ENCODE measurements at regions not wholly inside any gene's neighbourhood (a gene's known extent, or its start where the extent isn't known, plus 50 kb on each side); places are given as distances from the start of the nearest gene placed in this dataset.

DNA sequence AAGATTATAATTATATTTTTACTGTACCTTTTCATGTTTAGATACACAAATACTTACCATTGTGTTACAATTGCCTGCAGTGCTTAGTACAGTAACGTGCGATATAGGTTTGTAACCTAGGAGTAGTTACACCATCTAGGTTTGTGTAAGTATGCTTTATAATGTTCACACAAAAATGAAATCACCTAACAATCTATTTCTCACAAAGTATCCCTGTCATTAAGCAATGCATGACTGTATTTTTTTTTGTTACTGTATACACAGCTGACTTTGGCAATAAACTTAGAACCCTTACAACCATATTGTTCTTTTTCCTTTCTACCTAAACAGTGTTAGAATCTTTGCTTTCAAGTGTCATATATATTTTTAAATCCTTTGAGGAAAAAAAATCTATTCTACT is 303.0 kb upstream of the E2F7 start:
- no peak overlapping the region for H3K4me2 ChIP-seq (ENCODE audit: low read length)
- H2AFZ ChIP-seq (ENCODE audit: low read depth, low read length) = no peak overlapping the region
- H3K4me1 ChIP-seq (ENCODE audit: low read length) = no peaks in the 10 kb centered on the region
- no peak overlapping the region for H3K9ac ChIP-seq (ENCODE audit: low read length)
- TF ChIP-seq, protein P1, sequence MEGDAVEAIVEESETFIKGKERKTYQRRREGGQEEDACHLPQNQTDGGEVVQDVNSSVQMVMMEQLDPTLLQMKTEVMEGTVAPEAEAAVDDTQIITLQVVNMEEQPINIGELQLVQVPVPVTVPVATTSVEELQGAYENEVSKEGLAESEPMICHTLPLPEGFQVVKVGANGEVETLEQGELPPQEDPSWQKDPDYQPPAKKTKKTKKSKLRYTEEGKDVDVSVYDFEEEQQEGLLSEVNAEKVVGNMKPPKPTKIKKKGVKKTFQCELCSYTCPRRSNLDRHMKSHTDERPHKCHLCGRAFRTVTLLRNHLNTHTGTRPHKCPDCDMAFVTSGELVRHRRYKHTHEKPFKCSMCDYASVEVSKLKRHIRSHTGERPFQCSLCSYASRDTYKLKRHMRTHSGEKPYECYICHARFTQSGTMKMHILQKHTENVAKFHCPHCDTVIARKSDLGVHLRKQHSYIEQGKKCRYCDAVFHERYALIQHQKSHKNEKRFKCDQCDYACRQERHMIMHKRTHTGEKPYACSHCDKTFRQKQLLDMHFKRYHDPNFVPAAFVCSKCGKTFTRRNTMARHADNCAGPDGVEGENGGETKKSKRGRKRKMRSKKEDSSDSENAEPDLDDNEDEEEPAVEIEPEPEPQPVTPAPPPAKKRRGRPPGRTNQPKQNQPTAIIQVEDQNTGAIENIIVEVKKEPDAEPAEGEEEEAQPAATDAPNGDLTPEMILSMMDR (IDR thresholded peaks at IDR 0.05; ENCODE audit: low read depth, low read length) = no peak
- no peak for TF ChIP-seq EZH2phosphoT487 (IDR thresholded peaks at IDR 0.05; ENCODE audit: low read depth)
- H3K4me3 ChIP-seq (ENCODE audit: low read length) = no peak overlapping the region
- no peak overlapping the region for H3K27ac ChIP-seq (ENCODE audit: low read length)
- H3K9me3 ChIP-seq (ENCODE audit: insufficient read depth, low read length) = no peaks in the 10 kb centered on the region
- no peaks in the 10 kb centered on the region for H3K79me2 ChIP-seq (ENCODE audit: low read length)
- H3K27me3 ChIP-seq (ENCODE audit: low read depth, low read length) = no peaks in the 10 kb centered on the region
- H4K20me1 ChIP-seq (ENCODE audit: insufficient read depth, low read length) = no peaks in the 10 kb centered on the region
- H3K36me3 ChIP-seq (replicated peaks; ENCODE audit: low read depth, low read length) = no peaks in the 10 kb centered on the region

DNA sequence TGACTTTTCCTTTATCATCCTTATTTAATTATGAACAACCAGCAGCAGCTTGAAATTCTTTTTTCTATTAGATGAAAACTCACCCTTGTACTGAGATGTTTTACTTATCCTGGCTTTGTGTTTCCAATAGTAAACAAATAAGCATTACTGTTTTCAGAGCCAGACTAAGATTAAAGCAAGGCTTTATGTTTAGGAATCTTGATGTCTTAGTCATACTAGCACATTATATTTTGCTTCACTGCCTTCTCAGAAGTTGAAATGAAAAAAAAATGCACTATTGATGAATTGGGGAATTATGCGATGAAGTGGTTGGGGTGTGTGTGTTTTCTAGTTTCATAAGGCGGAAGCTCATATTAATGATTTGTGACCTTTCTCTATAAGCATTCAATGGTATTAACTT is 301.2 kb upstream of the E2F7 start:
- H3K4me1 ChIP-seq (ENCODE audit: low read length) = no peaks in the 10 kb centered on the region
- TF ChIP-seq, protein P1 (IDR thresholded peaks at IDR 0.05; ENCODE audit: low read depth, low read length) = no peak
- TF ChIP-seq EZH2phosphoT487 (IDR thresholded peaks at IDR 0.05; ENCODE audit: low read depth) = no peak

DNA sequence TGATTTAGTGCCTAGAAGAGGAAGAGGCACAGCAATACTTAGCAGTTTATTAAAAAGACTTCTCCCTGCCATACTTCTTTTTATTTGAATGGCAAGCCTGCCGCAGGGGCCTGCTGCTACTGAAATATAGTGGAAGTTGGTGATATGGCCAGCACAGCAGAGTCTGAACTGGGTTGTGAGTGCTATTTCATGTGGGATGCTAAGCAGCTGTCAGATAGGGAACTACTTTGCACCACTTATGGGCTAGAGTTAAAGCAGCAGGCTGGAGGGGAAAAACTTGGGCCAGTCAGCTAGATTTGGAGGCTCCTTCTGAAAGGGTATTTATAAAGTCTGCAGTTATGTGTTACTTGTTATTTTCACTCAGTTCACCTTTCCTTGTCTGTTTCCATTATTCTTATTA is 299.0 kb upstream of the E2F7 start:
- Histone ChIP-seq H3K4me3 (ENCODE audit: low read length) (no peak overlapping the region), H2AFZ (ENCODE audit: low read depth, low read length) (no peak overlapping the region), H3K36me3 (replicated peaks; ENCODE audit: low read depth, low read length) (no peaks in the 10 kb centered on the region), H3K9me3 (ENCODE audit: insufficient read depth, low read length) (no peaks in the 10 kb centered on the region), H4K20me1 (ENCODE audit: insufficient read depth, low read length) (no peaks in the 10 kb centered on the region), H3K79me2 (ENCODE audit: low read length) (no peaks in the 10 kb centered on the region), H3K4me2 (ENCODE audit: low read length) (no peak overlapping the region), H3K4me1 (ENCODE audit: low read length) (no peaks in the 10 kb centered on the region), H3K9ac (ENCODE audit: low read length) (no peak overlapping the region), H3K27me3 (ENCODE audit: low read depth, low read length) (no peaks in the 10 kb centered on the region), H3K27ac (ENCODE audit: low read length) (no peak overlapping the region)
- no peak for TF ChIP-seq EZH2phosphoT487 (IDR thresholded peaks at IDR 0.05; ENCODE audit: low read depth)
- TF ChIP-seq, protein P1 (IDR thresholded peaks at IDR 0.05; ENCODE audit: low read depth, low read length) = no peak

More for the DNA sequence above, 301.2 kb upstream of the E2F7 start:
- Histone ChIP-seq H2AFZ (ENCODE audit: low read depth, low read length) (no peak overlapping the region), H4K20me1 (ENCODE audit: insufficient read depth, low read length) (no peaks in the 10 kb centered on the region), H3K36me3 (replicated peaks; ENCODE audit: low read depth, low read length) (no peaks in the 10 kb centered on the region), H3K9ac (ENCODE audit: low read length) (no peak overlapping the region), H3K4me3 (ENCODE audit: low read length) (no peak overlapping the region), H3K9me3 (ENCODE audit: insufficient read depth, low read length) (no peaks in the 10 kb centered on the region), H3K79me2 (ENCODE audit: low read length) (no peaks in the 10 kb centered on the region), H3K4me2 (ENCODE audit: low read length) (no peak overlapping the region), H3K27me3 (ENCODE audit: low read depth, low read length) (no peaks in the 10 kb centered on the region), H3K27ac (ENCODE audit: low read length) (no peak overlapping the region)

DNA sequence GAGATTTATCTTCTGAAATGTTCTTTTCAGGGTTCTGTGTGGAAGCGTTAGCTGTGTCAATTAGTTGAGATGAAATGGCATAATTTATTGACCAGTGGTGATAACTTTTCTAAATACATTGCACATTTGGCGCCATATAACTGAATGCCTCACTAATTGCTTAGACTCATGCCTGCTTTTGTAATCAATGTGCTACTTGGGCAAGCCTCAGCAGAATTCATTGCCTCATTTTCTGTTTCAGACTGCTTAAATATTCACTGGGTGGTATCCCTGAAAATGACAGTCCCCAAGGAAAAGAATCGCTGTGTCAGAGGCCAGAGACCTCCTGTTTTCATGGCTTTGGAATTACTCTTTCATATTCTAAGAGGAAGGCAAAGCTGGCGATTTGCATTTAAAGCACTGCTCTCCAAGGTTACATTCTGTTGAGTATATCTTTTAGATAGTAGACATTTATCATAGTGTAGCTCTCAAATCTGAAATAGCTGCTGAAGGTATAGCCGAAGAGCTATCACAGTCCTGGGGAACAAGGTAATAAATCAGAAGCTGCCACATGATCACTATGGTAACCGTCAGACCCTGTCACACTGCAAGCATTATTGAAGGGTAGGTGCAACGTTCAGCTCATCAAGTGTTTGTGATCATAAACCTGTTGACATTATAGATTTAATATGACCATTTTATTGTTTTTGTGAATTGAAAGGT is 297.3 kb upstream of the E2F7 start:
- no peak overlapping the region for H3K27ac ChIP-seq (ENCODE audit: low read length)
- H3K27me3 ChIP-seq (ENCODE audit: low read depth, low read length) = no peaks in the 10 kb centered on the region
- H3K4me1 ChIP-seq (ENCODE audit: low read length) = no peaks in the 10 kb centered on the region
- H3K79me2 ChIP-seq (ENCODE audit: low read length) = no peaks in the 10 kb centered on the region
- no peaks in the 10 kb centered on the region for H3K9me3 ChIP-seq (ENCODE audit: insufficient read depth, low read length)
- no peaks in the 10 kb centered on the region for H3K36me3 ChIP-seq (replicated peaks; ENCODE audit: low read depth, low read length)
- H3K9ac ChIP-seq (ENCODE audit: low read length) = no peak overlapping the region
- TF ChIP-seq, protein P1 (IDR thresholded peaks at IDR 0.05; ENCODE audit: low read depth, low read length) = no peak
- no peak for TF ChIP-seq EZH2phosphoT487 (IDR thresholded peaks at IDR 0.05; ENCODE audit: low read depth)
- H4K20me1 ChIP-seq (ENCODE audit: insufficient read depth, low read length) = no peaks in the 10 kb centered on the region
- no peak overlapping the region for H2AFZ ChIP-seq (ENCODE audit: low read depth, low read length)
- H3K4me2 ChIP-seq (ENCODE audit: low read length) = no peak overlapping the region
- H3K4me3 ChIP-seq (ENCODE audit: low read length) = no peak overlapping the region
